Ishikawa (cell line): ENCODE measurements at regions not wholly inside any gene's neighbourhood (a gene's known extent, or its start where the extent isn't known, plus 50 kb on each side); places are given as distances from the start of the nearest gene placed in this dataset.

Source experiments
- CEBPB ChIP-seq: IDR thresholded peaks from 2 replicates; pipeline ENCODE4 v1.6.1; 2012
- CREB1 ChIP-seq: IDR thresholded peaks from 2 replicates; pipeline ENCODE4 v1.6.1; 2012; ENCODE audit warnings: low read depth
- EGR1 ChIP-seq: IDR thresholded peaks from 2 replicates; pipeline ENCODE4 v1.6.1; 2012
- EP300 ChIP-seq: IDR thresholded peaks from 2 replicates; pipeline ENCODE4 v1.6.1; 2012; ENCODE audit warnings: borderline replicate concordance
- FOXM1 ChIP-seq: IDR thresholded peaks from 2 replicates; pipeline ENCODE4 v1.6.1; 2012; ENCODE audit warnings: low read depth, borderline replicate concordance
- NFIC ChIP-seq: IDR thresholded peaks from 2 replicates; pipeline ENCODE4 v1.6.1; 2012
- RAD21 ChIP-seq: IDR thresholded peaks from 2 replicates; pipeline ENCODE4 v1.6.1; 2012; ENCODE audit warnings: low read depth
- TAF1 ChIP-seq: IDR thresholded peaks from 2 replicates; pipeline ENCODE4 v1.6.1; 2012; ENCODE audit warnings: low read depth, mild to moderate bottlenecking
- TCF12 ChIP-seq: IDR thresholded peaks from 2 replicates; pipeline ENCODE4 v1.6.1; 2012; ENCODE audit warnings: low read depth
- TEAD4 ChIP-seq: IDR thresholded peaks from 2 replicates; pipeline ENCODE4 v1.6.1; 2012
- YY1 ChIP-seq: IDR thresholded peaks from 2 replicates; pipeline ENCODE4 v1.6.1; 2012; ENCODE audit warnings: low read depth
- ZBTB7A ChIP-seq: IDR thresholded peaks from 2 replicates; pipeline ENCODE4 v1.6.1; 2012; ENCODE audit warnings: low read depth
- TF ChIP-seq, protein P1 (sequence below): IDR thresholded peaks from 2 replicates; pipeline ENCODE4 v1.6.1; 2012
- TF ChIP-seq, protein P2 (sequence below): IDR thresholded peaks from 2 replicates; pipeline ENCODE4 v1.6.1; 2012
- TF ChIP-seq, protein P3 (sequence below): IDR thresholded peaks from 2 replicates; pipeline ENCODE4 v1.6.1; 2012; ENCODE audit warnings: low read depth, mild to moderate bottlenecking

DNA sequence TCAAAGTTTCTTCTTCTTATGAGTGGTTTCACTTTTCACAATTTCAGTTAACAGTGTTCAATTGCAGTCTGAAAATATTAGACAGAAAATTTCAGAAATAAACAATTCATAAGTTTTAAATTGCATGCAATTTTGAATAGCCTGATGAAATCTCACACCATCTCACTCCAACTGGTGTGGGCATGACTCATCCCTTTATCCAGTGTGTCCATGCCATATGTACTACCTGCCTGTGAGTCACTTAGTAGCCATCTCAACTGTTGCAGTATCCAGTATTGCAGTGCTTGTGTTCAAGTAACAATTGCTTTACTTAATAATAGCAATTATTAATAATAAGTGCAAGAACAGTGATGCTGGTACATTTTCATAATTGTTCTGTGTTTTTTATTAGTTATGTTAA, 1202.5 kb downstream of the DSC3 start:
- TF ChIP-seq EP300 (no peak), YY1 (no peak), EGR1 (no peak), ZBTB7A (no peak), CREB1 (no peak), FOXM1 (no peak)

DNA sequence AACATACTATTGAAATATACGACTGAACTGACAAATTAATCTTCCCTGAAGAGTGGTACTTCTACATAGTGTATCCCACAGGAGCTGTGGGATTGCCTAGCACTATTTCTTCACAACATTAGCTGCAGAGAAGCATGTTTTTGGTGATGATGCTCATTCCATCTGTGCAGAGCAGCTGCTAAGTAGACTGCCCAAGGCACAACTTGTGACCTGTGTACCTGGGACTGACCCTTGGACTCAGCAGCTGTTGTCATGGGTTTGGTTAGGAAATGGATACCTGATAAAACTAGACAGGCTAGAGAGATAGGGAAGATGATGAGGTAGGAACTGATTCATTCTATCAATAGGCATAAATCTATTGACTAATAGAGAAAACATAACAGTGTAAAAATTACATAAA, 1204.0 kb downstream of the DSC3 start:
- TF ChIP-seq EGR1 (no peak), TEAD4 (no peak), CREB1 (no peak), ZBTB7A (no peak)
- TF ChIP-seq, protein P1, sequence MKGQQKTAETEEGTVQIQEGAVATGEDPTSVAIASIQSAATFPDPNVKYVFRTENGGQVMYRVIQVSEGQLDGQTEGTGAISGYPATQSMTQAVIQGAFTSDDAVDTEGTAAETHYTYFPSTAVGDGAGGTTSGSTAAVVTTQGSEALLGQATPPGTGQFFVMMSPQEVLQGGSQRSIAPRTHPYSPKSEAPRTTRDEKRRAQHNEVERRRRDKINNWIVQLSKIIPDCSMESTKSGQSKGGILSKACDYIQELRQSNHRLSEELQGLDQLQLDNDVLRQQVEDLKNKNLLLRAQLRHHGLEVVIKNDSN = no peak

DNA sequence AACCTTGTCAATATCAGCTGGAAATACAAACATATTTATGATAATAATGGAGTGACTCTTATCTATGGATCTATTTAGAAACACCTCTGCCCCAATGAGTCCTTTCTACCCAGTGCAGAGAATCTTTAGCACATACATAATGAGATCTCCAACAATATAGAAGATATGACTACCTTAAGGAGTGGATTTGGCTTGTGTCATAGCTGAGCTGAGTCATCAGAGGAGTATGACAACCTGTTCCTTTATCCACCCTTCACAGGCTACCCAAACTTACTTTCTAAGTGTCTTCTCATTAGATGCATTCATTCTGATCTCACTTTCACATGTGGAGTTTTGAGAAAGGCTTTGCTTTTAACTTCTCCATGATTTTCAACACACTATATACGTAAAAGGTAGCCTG, 1218.9 kb downstream of the DSC3 start:
- TF ChIP-seq NFIC (no peak), FOXM1 (no peak), EGR1 (no peak), CREB1 (no peak), RAD21 (no peak)
- TF ChIP-seq, protein P1 = no peak
- TF ChIP-seq, protein P2, sequence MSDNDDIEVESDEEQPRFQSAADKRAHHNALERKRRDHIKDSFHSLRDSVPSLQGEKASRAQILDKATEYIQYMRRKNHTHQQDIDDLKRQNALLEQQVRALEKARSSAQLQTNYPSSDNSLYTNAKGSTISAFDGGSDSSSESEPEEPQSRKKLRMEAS = no peak

DNA sequence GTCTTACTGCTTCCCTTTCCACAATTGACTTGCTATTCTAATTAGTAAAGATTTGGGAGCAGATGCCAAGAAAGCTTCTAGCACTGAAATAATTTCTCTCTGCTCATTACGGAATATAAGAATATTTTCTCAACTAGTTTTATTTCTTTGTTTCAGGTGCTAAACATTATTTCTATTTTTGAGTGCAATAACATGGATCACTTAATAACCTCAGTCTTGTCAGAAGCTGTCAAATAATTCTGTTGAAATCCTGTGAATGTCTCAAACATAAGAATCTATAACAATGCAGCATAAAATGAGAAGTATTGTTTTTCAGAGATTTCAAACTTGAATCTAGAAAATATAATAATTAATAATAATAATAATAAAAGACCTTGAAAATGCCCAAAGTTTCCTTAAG, 1221.0 kb downstream of the DSC3 start:
- TF ChIP-seq RAD21 (no peak), CEBPB (no peak)
- TF ChIP-seq, protein P3, sequence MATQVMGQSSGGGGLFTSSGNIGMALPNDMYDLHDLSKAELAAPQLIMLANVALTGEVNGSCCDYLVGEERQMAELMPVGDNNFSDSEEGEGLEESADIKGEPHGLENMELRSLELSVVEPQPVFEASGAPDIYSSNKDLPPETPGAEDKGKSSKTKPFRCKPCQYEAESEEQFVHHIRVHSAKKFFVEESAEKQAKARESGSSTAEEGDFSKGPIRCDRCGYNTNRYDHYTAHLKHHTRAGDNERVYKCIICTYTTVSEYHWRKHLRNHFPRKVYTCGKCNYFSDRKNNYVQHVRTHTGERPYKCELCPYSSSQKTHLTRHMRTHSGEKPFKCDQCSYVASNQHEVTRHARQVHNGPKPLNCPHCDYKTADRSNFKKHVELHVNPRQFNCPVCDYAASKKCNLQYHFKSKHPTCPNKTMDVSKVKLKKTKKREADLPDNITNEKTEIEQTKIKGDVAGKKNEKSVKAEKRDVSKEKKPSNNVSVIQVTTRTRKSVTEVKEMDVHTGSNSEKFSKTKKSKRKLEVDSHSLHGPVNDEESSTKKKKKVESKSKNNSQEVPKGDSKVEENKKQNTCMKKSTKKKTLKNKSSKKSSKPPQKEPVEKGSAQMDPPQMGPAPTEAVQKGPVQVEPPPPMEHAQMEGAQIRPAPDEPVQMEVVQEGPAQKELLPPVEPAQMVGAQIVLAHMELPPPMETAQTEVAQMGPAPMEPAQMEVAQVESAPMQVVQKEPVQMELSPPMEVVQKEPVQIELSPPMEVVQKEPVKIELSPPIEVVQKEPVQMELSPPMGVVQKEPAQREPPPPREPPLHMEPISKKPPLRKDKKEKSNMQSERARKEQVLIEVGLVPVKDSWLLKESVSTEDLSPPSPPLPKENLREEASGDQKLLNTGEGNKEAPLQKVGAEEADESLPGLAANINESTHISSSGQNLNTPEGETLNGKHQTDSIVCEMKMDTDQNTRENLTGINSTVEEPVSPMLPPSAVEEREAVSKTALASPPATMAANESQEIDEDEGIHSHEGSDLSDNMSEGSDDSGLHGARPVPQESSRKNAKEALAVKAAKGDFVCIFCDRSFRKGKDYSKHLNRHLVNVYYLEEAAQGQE = no peak

DNA sequence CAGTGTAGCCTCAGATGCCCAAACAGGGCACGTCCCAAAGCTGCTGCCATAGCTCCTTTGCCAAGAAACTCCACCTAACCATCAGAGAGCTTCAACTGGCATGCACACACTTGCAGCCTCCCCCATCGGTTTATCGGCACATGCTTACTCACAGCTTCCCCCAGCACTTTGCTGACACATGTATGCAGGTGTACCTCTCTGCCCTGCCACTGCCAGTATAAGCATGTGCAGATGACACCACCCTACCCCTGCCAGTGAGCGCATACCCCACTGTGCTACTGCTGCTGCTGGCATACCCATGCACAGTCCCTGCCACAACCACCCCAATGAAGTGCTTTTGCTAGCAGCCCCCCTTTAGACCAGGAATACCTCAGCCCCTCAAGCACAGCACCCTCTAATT, 1231.0 kb downstream of the DSC3 start:
- TF ChIP-seq CEBPB (no peak), RAD21 (no peak), TAF1 (no peak), YY1 (no peak), EP300 (no peak), TCF12 (no peak), CREB1 (no peak), TEAD4 (no peak), NFIC (no peak), FOXM1 (no peak), ZBTB7A (no peak), EGR1 (no peak)
- TF ChIP-seq, protein P2 = no peak
- TF ChIP-seq, protein P1 = no peak
- TF ChIP-seq, protein P3 = no peak

DNA sequence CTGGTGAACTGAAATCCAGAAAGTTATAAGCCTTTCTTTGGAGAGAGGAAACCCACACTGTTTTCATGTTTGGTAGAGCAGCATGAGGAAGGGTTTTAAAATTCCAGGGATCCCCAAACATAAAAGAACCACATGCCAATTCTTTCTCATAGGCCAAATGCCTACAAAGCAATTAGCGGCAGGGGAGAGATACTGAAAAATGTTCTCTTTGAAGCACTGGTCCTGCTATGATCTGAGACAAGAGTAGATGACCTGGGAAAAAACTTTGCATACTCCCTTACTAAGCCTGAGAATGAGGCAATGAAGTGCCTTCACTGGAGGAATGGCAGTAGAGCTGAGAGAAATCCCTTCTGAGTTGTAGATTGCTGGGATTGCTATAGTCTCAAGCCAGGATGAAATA, 1261.7 kb downstream of the DSC3 start:
- TF ChIP-seq, protein P2 = no peak
- TF ChIP-seq TEAD4 (no peak), TCF12 (no peak), FOXM1 (no peak), TAF1 (no peak), ZBTB7A (no peak), EGR1 (no peak), YY1 (no peak), RAD21 (no peak), NFIC (no peak), CREB1 (no peak), EP300 (no peak)
- TF ChIP-seq, protein P3 = no peak
- TF ChIP-seq, protein P1 = no peak
